CD14-positive monocyte (primary cell): ENCODE measurements at regions not wholly inside any gene's neighbourhood (a gene's known extent, or its start where the extent isn't known, plus 50 kb on each side); places are given as distances from the start of the nearest gene placed in this dataset.

Experiments
- DNase-seq, 3 donors: peaks; one replicate each; pipeline ENCODE4 v3.0.0-alpha.2; 2011 to 2022
- H2AFZ ChIP-seq: 2 replicates; pipeline ENCODE4 v1.6.0; 2012; ENCODE audit warnings: mild to moderate bottlenecking, low read depth, low read length, inconsistent platforms; ENCODE audit not compliant: insufficient read depth, poor library complexity, severe bottlenecking
- H3K27ac ChIP-seq, 2 donors: 1 replicate in 1 of 2; 2 replicates in 1 of 2; pipeline ENCODE4 v1.5.1; 2012 to 2013; ENCODE audit warnings: low read length in 2 of 2, control low read depth in 1 of 2, inconsistent platforms in 1 of 2, low read depth in 1 of 2, mild to moderate bottlenecking in 1 of 2
- H3K27me3 ChIP-seq, 2 donors: one replicate each; pipeline versions ENCODE4 v1.6.0 to v1.6.1; 2011 to 2013; ENCODE audit warnings: low read length in 2 of 2; ENCODE audit not compliant: control insufficient read depth in 2 of 2, insufficient read depth in 2 of 2
- H3K36me3 ChIP-seq, 2 donors: replicated peaks in 1 of 2; 1 replicate in 1 of 2; 2 replicates in 1 of 2; pipeline versions ENCODE4 v1.5.1 to v1.6.1; 2012 to 2013; ENCODE audit warnings: low read length in 2 of 2, control low read depth in 1 of 2, inconsistent platforms in 1 of 2, mild to moderate bottlenecking in 1 of 2; ENCODE audit not compliant: insufficient read depth in 2 of 2, control insufficient read depth in 1 of 2
- H3K4me1 ChIP-seq, 2 donors: 1 replicate in 1 of 2; 2 replicates in 1 of 2; pipeline versions ENCODE4 v1.5.1 to v1.6.1; 2012 to 2013; ENCODE audit warnings: low read length in 2 of 2, control low read depth in 1 of 2, inconsistent platforms in 1 of 2, mild to moderate bottlenecking in 1 of 2, moderate library complexity in 1 of 2; ENCODE audit not compliant: insufficient read depth in 2 of 2, control insufficient read depth in 1 of 2
- H3K4me2 ChIP-seq: replicated peaks from 2 replicates; pipeline ENCODE3; 2012; ENCODE audit warnings: low read length, moderate library complexity, mild to moderate bottlenecking; ENCODE audit not compliant: poor library complexity, severe bottlenecking; ENCODE audit errors: extremely low read depth
- H3K4me3 ChIP-seq, 3 experiments: fragments of 200-600 bp in 1 of 3; sonication (generic) in 1 of 3; replicated peaks in 1 of 3; 1 replicate in 2 of 3; 2 replicates in 1 of 3; pipeline ENCODE4 v1.5.1; 2011 to 2013; ENCODE audit warnings: low read length in 3 of 3, mild to moderate bottlenecking in 3 of 3, control low read depth in 2 of 3, low read depth in 2 of 3, inconsistent platforms in 1 of 3, moderate library complexity in 1 of 3
- H3K79me2 ChIP-seq: 2 replicates; pipeline ENCODE4 v1.6.0; 2012; ENCODE audit warnings: mild to moderate bottlenecking, control low read depth, inconsistent platforms, low read length, moderate library complexity; ENCODE audit not compliant: insufficient read depth
- H3K9ac ChIP-seq: 2 replicates; pipeline ENCODE4 v1.6.0; 2017; ENCODE audit warnings: low read length, mild to moderate bottlenecking; ENCODE audit not compliant: insufficient read depth, poor library complexity, severe bottlenecking
- H3K9me3 ChIP-seq, 2 donors: replicated peaks in 1 of 2; 1 replicate in 1 of 2; 2 replicates in 1 of 2; pipeline versions ENCODE4 v1.5.1 to v1.6.1; 2012 to 2013; ENCODE audit warnings: low read length in 2 of 2, control low read depth in 1 of 2; ENCODE audit not compliant: control insufficient read depth in 1 of 2, insufficient read depth in 1 of 2
- H4K20me1 ChIP-seq: 2 replicates; pipeline ENCODE4 v1.6.0; 2012; ENCODE audit warnings: mild to moderate bottlenecking, low read length, control low read depth, moderate library complexity; ENCODE audit not compliant: insufficient read depth
- H3K27ac Mint-ChIP-seq, 7 donors: one replicate each; pipeline ENCODE4 v1.8.0; 2020; ENCODE audit warnings: mild to moderate bottlenecking in 7 of 7, mixed read lengths in 7 of 7, moderate library complexity in 6 of 7, inconsistent platforms in 2 of 7
- H3K27me3 Mint-ChIP-seq, 3 donors: one replicate each; pipeline ENCODE4 v1.8.0; 2021 to 2022; ENCODE audit warnings: low read depth in 3 of 3, mild to moderate bottlenecking in 3 of 3, mixed read lengths in 3 of 3, moderate library complexity in 3 of 3, inconsistent platforms in 1 of 3
- H3K36me3 Mint-ChIP-seq, 2 donors: one replicate each; pipeline ENCODE4 v1.8.0; 2020; ENCODE audit warnings: mixed read lengths in 2 of 2, inconsistent platforms in 1 of 2, mild to moderate bottlenecking in 1 of 2
- H3K4me1 Mint-ChIP-seq: one replicate; pipeline ENCODE4 v1.8.0; 2020; ENCODE audit warnings: mild to moderate bottlenecking, mixed read lengths
- H3K4me3 Mint-ChIP-seq, 2 donors: one replicate each; pipeline ENCODE4 v1.8.0; 2020; ENCODE audit warnings: mild to moderate bottlenecking in 2 of 2, mixed read lengths in 2 of 2, moderate library complexity in 1 of 2
- H3K9me3 Mint-ChIP-seq, 7 donors: one replicate each; pipeline ENCODE4 v1.8.0; 2020 to 2022; ENCODE audit warnings: mixed read lengths in 7 of 7, mild to moderate bottlenecking in 6 of 7, moderate library complexity in 6 of 7, inconsistent platforms in 2 of 7
- CTCF ChIP-seq: fragments of 200-600 bp; IDR thresholded peaks from one replicate; pipeline ENCODE4 v1.8.0; 2022; ENCODE audit warnings: antibody characterized with exemption, mild to moderate bottlenecking
- WGBS: methylation state at CpG from one replicate; pipeline ENCODE4 v1.1.5; 2013; ENCODE audit warnings: missing lambda C conversion rate; ENCODE audit not compliant: insufficient coverage; 5-methylcytosine and 5-hydroxymethylcytosine counted together
- intact Hi-C, 2 donors: fragments of 100-400 bp; cut with micrococcal nuclease; formaldehyde crosslinking; loops; one replicate each; pipeline versions ENCODE4 v1.15.0 to v1.15.1; 2023

GRCh38 chr15:70159001-70159712 lies 61.4 kb upstream of the TLE3 start:
- peaks cover 8 to 13% of the 10 kb centered on the region in 2 donors for H3K4me1 ChIP-seq
- no peaks in the 10 kb centered on the region for H3K27me3 ChIP-seq
- H3K9me3 Mint-ChIP-seq: peaks cover 0 to 3% (median under 1%) of the 10 kb centered on the region in 7 donors
- H3K4me3 ChIP-seq: no peak overlapping the region
- no peak for TF ChIP-seq CTCF
- no peaks in the 10 kb centered on the region for H3K79me2 ChIP-seq
- 7% methylated on average over 6 of the region's 9 CpGs for WGBS
- intact Hi-C loops: no loop called here
- no peak for DNase-seq
- H4K20me1 ChIP-seq: no peaks in the 10 kb centered on the region
- no peaks in the 10 kb centered on the region for H3K9me3 ChIP-seq
- peaks cover 15 to 20% (median 18%) of the 10 kb centered on the region in 3 donors for H3K27me3 Mint-ChIP-seq
- no peaks in the 10 kb centered on the region for H3K36me3 ChIP-seq
- peak overlapping the region in 5 of 7 donors; percentile 3 to 91 (median 67) for H3K27ac Mint-ChIP-seq
- no peak overlapping the region for H3K9ac ChIP-seq
- peaks cover 0 to 2% of the 10 kb centered on the region in 2 donors for H3K36me3 Mint-ChIP-seq
- peaks cover 35% of the 10 kb centered on the region for H3K4me1 Mint-ChIP-seq
- no peak overlapping the region for H2AFZ ChIP-seq
- no peak overlapping the region for H3K4me2 ChIP-seq
- no peak overlapping the region for H3K27ac ChIP-seq
- H3K4me3 Mint-ChIP-seq: no peak overlapping the region

GRCh38 chr15:70158309-70159000 lies 60.7 kb upstream of the TLE3 start:
- H3K9ac ChIP-seq: no peak overlapping the region
- TF ChIP-seq CTCF: no peak
- no peak overlapping the region for H3K4me3 ChIP-seq
- no peak overlapping the region for H3K27ac ChIP-seq
- intact Hi-C loops: no loop called here
- Mint-ChIP-seq H3K27ac (peak overlapping the region in 1 of 7 donors; percentile 58), H3K36me3 (peaks cover 0 to 2% of the 10 kb centered on the region in 2 donors), H3K4me1 (peaks cover 37% of the 10 kb centered on the region), H3K9me3 (peaks cover 0 to 3% (median 0%) of the 10 kb centered on the region in 7 donors), H3K4me3 (no peak overlapping the region), H3K27me3 (peaks cover 12 to 22% (median 20%) of the 10 kb centered on the region in 3 donors)
- 96% methylated on average over 5 of the region's 9 CpGs for WGBS
- no peaks in the 10 kb centered on the region for H4K20me1 ChIP-seq
- no peak overlapping the region for H3K4me2 ChIP-seq
- H3K9me3 ChIP-seq: no peaks in the 10 kb centered on the region
- DNase-seq: no peak
- no peaks in the 10 kb centered on the region for H3K79me2 ChIP-seq
- no peaks in the 10 kb centered on the region for H3K36me3 ChIP-seq
- H2AFZ ChIP-seq: no peak overlapping the region
- H3K4me1 ChIP-seq: peaks cover 8 to 13% of the 10 kb centered on the region in 2 donors
- H3K27me3 ChIP-seq: no peaks in the 10 kb centered on the region
